ENCODE measurements at regions not wholly inside any gene's neighbourhood (a gene's known extent, or its start where the extent isn't known, plus 50 kb on each side); places are given as distances from the start of the nearest gene placed in this dataset.

- TF ChIP-seq TEAD1 (CRISPR knock-in tag; IDR thresholded peaks at IDR 0.05) = no peak
- no peak for TF ChIP-seq E2F1 (CRISPR knock-in tag; IDR thresholded peaks at IDR 0.05)
- no peak for TF ChIP-seq ESRRA (CRISPR knock-in tag; IDR thresholded peaks at IDR 0.05; ENCODE audit: borderline replicate concordance)
- TF ChIP-seq CTCF (IDR thresholded peaks at IDR 0.05) = no peak
- no peak for TF ChIP-seq ATF3 (CRISPR knock-in tag; conservative IDR thresholded peaks at IDR 0.05)
- no peak for TF ChIP-seq JUN (CRISPR knock-in tag; IDR thresholded peaks at IDR 0.05)
- no peak for TF ChIP-seq ATF2 (CRISPR knock-in tag; IDR thresholded peaks at IDR 0.05; ENCODE audit: borderline replicate concordance, low read depth)
- TF ChIP-seq SP1 (CRISPR knock-in tag; conservative IDR thresholded peaks at IDR 0.05) = no peak
Measured at GRCh38 chr5:51889703-51890102, 506.5 kb downstream of the ISL1 start.

Data from WTC11 (cell line).